ENCODE measurements at regions not wholly inside any gene's neighbourhood (a gene's known extent, or its start where the extent isn't known, plus 50 kb on each side); places are given as distances from the start of the nearest gene placed in this dataset.

DNA sequence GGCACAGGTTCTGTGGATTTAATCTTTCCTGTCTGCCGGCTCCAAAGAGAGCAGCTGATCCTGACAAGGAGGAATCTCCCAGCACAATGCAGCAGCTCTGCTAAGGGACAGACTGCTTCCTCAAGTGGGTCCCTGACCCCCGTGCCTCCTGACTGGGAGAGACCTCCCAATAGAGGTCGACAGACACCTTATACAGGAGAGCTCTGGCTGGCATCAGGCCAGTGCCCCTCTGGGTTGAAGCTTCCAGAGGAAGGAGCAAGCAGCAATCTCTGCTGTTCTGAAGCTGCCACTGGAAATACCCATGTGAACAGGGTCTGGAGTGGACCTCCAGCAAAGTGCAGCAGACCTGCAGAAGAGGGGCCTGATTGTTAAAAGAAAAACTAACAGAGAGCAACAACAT lies 630.2 kb upstream of the FTMT start:
- no peak for DNase-seq

GRCh38 chr5:121226765-121227164 lies 624.9 kb upstream of the FTMT start:
- no peak for DNase-seq

DNA sequence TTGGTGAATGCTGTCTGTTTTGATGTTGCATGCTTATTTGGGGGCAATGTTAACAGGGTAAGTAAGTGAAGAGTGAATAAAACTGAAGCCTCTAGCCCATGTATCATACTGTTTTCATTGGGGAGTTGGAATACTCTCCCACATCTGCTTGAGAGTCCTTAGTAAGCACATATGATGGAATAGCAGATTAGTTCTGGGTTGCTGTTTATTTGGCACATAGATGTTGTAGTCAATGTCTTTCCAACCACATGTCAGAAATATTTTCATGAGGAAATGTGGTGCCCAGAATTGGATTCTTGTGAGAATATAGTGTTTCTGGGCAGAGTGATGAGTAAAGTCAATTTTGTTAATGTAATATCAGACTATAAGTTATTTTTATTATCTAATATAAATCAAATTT lies 611.7 kb upstream of the FTMT start:
- no peak for DNase-seq

GRCh38 chr5:121246971-121247370 lies 604.7 kb upstream of the FTMT start:
- no peak for DNase-seq

GRCh38 chr5:121251954-121252353 lies 599.7 kb upstream of the FTMT start:
- no peak for DNase-seq

- no peak for DNase-seq
Measured at GRCh38 chr5:121257621-121258020, 594.1 kb upstream of the FTMT start.

GRCh38 chr5:121263456-121263855 lies 588.2 kb upstream of the FTMT start:
- no peak for DNase-seq

- DNase-seq, result no peak
Measured at GRCh38 chr5:121264605-121265004, 587.1 kb upstream of the FTMT start.

DNA sequence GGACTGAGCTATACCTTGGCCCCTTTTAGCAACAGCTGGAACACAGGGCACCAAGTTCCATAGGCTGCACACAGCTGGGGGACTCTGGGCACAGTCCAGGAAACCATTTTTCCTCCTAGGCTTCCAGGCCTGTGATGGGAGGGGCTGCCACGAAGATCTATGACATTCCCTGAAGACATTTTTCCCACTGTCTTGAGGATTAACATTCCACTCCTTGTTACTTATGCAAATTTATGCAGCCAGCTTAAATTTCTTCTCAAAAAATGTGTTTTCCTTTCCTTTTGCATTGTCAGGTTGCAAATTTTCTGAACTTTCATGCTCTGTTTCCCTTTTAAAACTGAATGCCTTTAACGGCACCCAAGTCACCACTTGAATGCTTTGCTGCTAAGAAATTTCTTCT lies 580.1 kb upstream of the FTMT start:
- peak; percentile 14 for DNase-seq

GRCh38 chr5:121273833-121274433 lies 577.7 kb upstream of the FTMT start:
- peak; percentile 95 for DNase-seq

- DNase-seq, result no peak
Measured at GRCh38 chr5:121279801-121280200, 571.9 kb upstream of the FTMT start.

- peak; percentile 25 for DNase-seq
Measured at GRCh38 chr5:121285801-121286521, 565.7 kb upstream of the FTMT start.

GRCh38 chr5:121288781-121289180 lies 562.9 kb upstream of the FTMT start:
- DNase-seq, result no peak

- DNase-seq, result no peak
Measured at GRCh38 chr5:121292664-121293063, 559.0 kb upstream of the FTMT start.

DNA sequence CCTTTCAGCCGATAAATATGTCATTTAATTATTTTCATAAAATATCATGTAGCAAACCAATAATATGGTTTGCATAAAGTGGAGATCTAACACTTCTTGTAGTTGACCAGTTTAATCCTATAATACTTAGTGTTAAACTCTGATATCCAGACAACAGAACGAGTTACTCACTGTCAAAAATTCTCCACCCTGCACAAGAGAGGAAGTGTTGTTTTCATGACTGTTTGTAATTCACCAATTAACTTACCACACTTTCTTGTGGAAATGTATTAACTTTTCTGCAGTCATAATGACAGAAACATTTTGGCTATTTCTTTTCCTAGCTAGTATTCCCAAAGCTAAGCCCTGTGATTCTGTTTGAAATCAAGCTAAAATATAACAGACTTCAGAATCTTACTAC lies 555.3 kb upstream of the FTMT start:
- no peak for DNase-seq

DNA sequence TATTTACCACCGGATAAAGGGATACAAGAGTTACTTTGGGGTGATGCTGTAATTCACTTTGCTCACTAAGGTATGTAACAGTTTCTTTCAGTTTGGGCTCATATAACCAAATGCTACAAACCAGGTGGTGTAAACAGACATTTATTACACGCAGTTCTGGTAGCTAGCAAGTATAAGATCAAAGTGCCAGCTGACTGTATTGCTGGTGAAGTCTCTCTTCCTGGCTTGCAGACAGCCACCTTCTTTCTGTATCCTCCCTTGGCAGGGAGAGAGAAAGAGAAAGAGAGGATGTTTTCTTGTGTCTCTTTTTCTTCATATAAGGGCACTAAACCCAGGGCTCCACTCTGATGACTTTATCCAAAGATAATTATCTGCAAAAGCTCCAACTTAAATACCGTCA lies 552.5 kb upstream of the FTMT start:
- no peak for DNase-seq

DNA sequence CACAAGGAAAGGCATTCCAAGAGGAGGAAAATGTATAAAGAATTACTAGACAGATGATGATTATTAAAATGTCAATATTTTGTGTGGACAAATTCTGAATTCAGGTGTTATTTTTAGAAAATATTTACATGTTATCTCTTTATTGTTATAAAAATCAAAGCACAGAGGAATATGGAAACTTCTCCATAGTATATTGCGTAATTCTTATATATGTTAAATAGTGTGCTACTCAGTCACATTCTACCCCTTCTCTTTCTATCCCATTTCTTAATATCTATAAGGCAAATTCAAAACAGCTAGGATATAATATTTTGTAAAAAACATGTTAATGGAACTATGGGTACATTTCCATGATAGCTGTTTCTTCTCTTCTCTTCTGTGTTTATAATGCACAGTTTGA lies 546.8 kb upstream of the FTMT start:
- DNase-seq, result no peak

DNA sequence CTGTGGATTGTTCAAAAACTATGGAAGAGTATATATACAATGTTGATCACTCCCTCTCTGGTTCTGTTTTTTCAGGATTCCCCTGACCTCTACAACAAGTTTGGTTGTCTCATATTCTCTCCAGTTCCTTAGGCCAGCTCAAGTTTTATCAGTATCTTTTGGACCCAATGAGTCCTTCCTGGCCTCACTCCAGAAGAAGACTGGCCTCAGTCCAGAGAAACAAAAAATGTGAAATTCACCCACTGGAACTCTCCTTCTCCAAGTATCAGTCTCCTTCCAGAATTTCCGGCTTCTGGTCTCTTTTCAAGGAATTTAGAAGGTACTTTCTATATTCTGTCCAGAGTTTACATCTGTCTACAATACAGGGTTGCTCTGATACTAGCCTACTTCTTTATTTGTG lies 537.8 kb upstream of the FTMT start:
- DNase-seq, result no peak

DNA sequence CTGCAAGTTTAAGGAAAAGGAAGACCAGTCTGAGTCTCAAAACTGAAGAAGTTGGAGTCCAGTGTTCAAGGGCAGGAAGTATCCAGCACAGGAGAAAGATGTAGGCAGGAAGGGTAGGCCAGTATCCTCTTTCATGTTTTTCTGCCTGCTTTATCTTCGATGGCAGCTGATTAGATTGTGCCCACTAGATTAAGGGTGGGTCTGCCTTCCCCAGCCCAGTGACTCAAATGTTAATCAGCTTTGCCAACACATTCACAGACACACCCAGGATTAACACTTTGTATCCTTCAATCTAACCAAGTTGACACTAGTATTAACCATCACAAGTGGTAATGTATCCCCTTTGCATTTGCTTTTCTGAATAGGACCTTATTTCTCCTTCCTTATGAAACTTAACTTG lies 535.9 kb upstream of the FTMT start:
- no peak for DNase-seq

GRCh38 chr5:121319292-121319691 lies 532.4 kb upstream of the FTMT start:
- DNase-seq, result no peak

- peak; percentile 46 for DNase-seq
Measured at GRCh38 chr5:121325930-121326329, 525.8 kb upstream of the FTMT start.

DNA sequence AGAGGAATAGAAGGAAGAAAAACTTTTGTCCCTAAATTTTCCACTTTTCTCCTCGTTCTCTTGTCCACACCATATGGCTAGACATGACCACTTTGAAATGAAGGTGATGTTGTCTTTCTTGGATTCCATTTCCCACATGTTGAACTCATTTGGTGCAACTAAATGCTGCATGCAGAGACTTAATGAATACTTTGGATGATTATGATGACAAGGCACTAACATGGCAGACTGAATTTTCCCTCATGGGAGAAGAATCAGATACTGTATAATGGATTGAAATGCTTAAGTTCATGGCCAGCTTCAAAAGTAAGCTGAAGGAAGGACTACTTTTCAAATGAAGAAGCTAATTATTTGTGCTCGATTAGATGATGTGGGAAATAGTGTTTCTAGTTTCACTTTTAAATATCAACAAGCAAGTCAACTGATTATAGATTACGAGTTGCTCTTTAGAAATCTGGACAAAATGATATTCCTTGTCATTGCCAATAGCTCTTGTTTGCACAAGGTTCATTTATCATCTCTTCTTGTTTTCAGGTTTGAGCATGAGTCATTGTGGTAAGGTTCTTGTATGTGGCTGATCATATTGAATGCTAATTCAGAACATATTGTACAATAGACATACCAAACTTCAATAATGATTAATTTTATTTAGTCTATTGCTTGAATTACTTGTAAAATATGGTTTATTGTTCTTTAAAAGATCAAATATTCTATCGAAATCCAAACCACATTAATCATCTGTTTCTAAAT lies 501.3 kb upstream of the FTMT start:
- peak; percentile 47 for DNase-seq

GRCh38 chr5:121366515-121366914 lies 485.2 kb upstream of the FTMT start:
- DNase-seq, result peak; percentile 76

DNA sequence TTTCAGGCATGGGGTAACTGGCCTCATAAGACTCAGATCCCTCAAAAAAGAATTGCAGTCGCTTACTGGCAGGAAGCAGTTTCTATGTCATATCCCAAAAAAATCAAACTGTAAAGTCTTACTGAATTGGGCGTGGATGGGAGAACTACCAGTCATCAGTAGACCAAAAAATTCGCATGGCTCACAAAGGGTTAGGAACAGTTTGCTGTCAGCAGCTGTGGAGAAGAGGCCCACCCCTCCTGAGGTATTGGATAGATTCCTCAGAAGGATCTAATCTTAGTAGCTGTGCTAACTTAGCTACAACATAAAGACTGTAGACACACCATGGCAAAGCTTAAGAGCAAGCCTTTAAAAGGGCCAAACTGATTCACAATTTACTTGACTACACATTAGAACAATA lies 478.3 kb upstream of the FTMT start:
- no peak for DNase-seq

Measured in fibroblast of skin of scalp (primary cell).